Thyroid gland (tissue), 4 donors: ENCODE measurements at regions not wholly inside any gene's neighbourhood (a gene's known extent, or its start where the extent isn't known, plus 50 kb on each side); places are given as distances from the start of the nearest gene placed in this dataset.

ENCODE experiments used
- POLR2A ChIP-seq, 2 donors: fragments of 450-650 bp; IDR thresholded peaks; one replicate each; pipeline ENCODE4 v1.6.1; 2017; ENCODE audit warnings: antibody characterized with exemption in 2 of 2, mild to moderate bottlenecking in 2 of 2, moderate library complexity in 1 of 2
- TF ChIP-seq, protein P1 (sequence below), 6 experiments: fragments of 200-600 bp in 3 of 6; fragments of 450-650 bp in 3 of 6; sonication (generic) in 3 of 6; IDR thresholded peaks; one replicate each; pipeline ENCODE4 v1.5.1; 2016 to 2019; ENCODE audit warnings: antibody characterized with exemption in 6 of 6, mild to moderate bottlenecking in 2 of 6, inconsistent platforms in 1 of 6, moderate library complexity in 1 of 6

DNA sequence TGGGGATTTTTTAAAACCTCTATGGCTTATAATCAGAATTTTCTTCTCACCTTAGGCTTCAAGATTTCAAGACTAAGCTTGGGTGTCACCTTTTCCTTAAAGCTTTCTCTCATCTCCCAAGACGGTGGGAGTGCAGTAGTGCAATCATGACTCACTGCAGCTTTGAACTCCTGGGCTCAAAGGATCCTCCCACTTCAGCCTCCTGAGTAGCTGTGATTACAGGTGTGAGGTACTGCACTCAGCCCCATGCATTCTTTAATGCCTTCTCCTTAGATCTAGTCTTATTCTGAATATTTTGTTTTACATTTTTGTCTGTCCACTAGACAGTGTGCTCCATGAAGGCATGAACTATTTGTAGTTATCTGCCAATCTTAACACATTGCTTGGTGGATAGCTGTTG is 55.7 kb upstream of the FAT3 start:
- TF ChIP-seq, protein P1, sequence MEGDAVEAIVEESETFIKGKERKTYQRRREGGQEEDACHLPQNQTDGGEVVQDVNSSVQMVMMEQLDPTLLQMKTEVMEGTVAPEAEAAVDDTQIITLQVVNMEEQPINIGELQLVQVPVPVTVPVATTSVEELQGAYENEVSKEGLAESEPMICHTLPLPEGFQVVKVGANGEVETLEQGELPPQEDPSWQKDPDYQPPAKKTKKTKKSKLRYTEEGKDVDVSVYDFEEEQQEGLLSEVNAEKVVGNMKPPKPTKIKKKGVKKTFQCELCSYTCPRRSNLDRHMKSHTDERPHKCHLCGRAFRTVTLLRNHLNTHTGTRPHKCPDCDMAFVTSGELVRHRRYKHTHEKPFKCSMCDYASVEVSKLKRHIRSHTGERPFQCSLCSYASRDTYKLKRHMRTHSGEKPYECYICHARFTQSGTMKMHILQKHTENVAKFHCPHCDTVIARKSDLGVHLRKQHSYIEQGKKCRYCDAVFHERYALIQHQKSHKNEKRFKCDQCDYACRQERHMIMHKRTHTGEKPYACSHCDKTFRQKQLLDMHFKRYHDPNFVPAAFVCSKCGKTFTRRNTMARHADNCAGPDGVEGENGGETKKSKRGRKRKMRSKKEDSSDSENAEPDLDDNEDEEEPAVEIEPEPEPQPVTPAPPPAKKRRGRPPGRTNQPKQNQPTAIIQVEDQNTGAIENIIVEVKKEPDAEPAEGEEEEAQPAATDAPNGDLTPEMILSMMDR (IDR thresholded peaks at IDR 0.05): no peak
- no peak for TF ChIP-seq POLR2A (IDR thresholded peaks at IDR 0.05)
